ENCODE measurements at regions not wholly inside any gene's neighbourhood (a gene's known extent, or its start where the extent isn't known, plus 50 kb on each side); places are given as distances from the start of the nearest gene placed in this dataset.

- TF ChIP-seq EZH2 (IDR thresholded peaks at IDR 0.05; ENCODE audit: low read length, unreplicated experiment) (no peak), CTCF (conservative IDR thresholded peaks at IDR 0.05; ENCODE audit: low read depth, low read length) (no peak), EZH2phosphoT487 (IDR thresholded peaks at IDR 0.05; ENCODE audit: borderline replicate concordance, low read length) (no peak)
Measured at GRCh38 chrX:109140463-109140862, 341.4 kb downstream of the GUCY2F start.
